Large intestine (tissue), 3 donors: ENCODE measurements at regions not wholly inside any gene's neighbourhood (a gene's known extent, or its start where the extent isn't known, plus 50 kb on each side); places are given as distances from the start of the nearest gene placed in this dataset.

Experiments
- DNase-seq, 2 donors: peaks; one replicate each; pipeline versions ENCODE4 v3.0.0 to v3.0.0-alpha.2; 2013
- H3K27ac ChIP-seq: one replicate; pipeline ENCODE4 v1.5.1; 2013; ENCODE audit warnings: low read length
- H3K27me3 ChIP-seq: 2 replicates; pipeline ENCODE4 v1.6.1; 2013; ENCODE audit warnings: low read length; ENCODE audit not compliant: control insufficient read depth, insufficient read depth
- H3K36me3 ChIP-seq: 2 replicates; pipeline ENCODE4 v1.6.1; 2013; ENCODE audit warnings: low read length; ENCODE audit not compliant: control insufficient read depth, insufficient read depth
- H3K4me1 ChIP-seq: one replicate; pipeline ENCODE4 v1.6.1; 2013; ENCODE audit warnings: low read length; ENCODE audit not compliant: control insufficient read depth, insufficient read depth
- H3K4me3 ChIP-seq: one replicate; pipeline ENCODE4 v1.5.1; 2013; ENCODE audit warnings: low read length
- H3K9me3 ChIP-seq: one replicate; pipeline ENCODE4 v1.6.1; 2013; ENCODE audit warnings: mild to moderate bottlenecking, low read depth, low read length, moderate library complexity; ENCODE audit not compliant: control insufficient read depth
- WGBS: methylation state at CpG from one replicate; pipeline ENCODE4 v1.1.5; 2013; ENCODE audit warnings: low lambda C conversion rate; ENCODE audit not compliant: insufficient coverage; 5-methylcytosine and 5-hydroxymethylcytosine counted together

DNA sequence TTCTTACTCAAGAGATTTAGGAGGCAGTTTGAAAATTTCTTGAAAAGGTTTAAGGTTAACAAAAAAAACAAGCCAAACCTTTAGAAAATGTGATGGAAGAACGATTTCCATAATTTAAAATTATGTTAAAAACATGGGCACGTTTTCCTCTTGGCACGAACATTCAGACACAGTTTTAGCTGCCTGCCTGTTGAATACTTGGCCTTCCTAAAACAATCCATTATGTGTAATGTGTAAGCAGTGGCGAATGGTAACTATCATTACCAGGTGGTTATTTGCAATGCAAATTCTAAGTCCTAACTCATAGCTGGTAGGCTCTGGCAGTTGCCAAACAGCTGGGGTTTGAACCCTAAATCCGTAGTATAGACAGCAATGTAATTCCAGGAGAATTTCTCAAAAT lies 1425.7 kb upstream of the SLC10A2 start:
- Histone ChIP-seq H3K36me3 (no peaks in the 10 kb centered on the region), H3K4me3 (no peak overlapping the region), H3K27ac (no peak overlapping the region), H3K27me3 (no peaks in the 10 kb centered on the region), H3K9me3 (no peaks in the 10 kb centered on the region), H3K4me1 (no peaks in the 10 kb centered on the region)
- WGBS = 82% methylated on average over 3 of the region's 5 CpGs
- no peak for DNase-seq

DNA sequence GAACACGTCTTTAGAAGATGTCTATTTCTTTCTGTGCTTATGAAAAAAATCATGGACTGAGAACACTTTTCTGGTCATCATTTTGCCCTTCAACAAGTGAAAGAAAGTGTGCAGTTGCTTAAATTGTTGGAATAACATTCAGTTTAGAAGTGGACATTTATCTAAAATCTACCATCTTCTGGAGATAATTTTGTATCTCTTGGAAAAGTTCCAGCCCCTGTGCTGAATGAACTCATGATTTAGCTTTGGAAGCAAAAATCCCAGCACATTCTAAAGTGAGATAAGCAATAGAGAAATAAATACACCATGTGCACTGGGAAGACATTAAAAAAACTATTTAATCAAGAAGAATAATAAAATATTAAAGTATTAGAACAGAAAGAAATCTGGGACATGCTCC lies 1420.8 kb upstream of the SLC10A2 start:
- Histone ChIP-seq H3K27me3 (no peaks in the 10 kb centered on the region), H3K4me3 (no peak overlapping the region), H3K4me1 (no peaks in the 10 kb centered on the region), H3K36me3 (no peaks in the 10 kb centered on the region), H3K27ac (no peak overlapping the region), H3K9me3 (no peaks in the 10 kb centered on the region)
- no peak for DNase-seq
- no CpG with 5 or more reads among the region's 1 CpG for WGBS

DNA sequence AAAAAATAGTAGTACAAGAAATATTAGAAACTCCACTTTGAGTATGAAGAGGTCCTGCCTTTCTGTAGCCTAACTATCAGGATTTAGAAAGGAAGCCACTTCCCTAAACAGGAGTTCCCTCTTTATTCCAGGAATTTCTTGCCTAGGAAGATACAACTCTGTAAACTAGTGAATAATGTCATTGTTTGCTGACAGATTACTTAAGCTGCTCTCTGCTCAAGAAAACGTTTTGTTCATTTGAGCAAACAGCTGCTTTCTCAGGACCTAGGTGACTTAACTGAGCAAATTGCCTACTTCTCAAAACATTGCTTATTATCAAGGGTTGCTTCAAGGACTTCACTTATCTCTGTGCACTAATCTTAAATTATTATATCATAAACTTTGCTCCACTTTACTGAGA lies 1419.4 kb upstream of the SLC10A2 start:
- no peak overlapping the region for H3K4me3 ChIP-seq
- DNase-seq = no peak
- no CpG with 5 or more reads among the region's 1 CpG for WGBS
- H3K9me3 ChIP-seq = no peaks in the 10 kb centered on the region
- H3K27me3 ChIP-seq = no peaks in the 10 kb centered on the region
- H3K36me3 ChIP-seq = no peaks in the 10 kb centered on the region
- H3K27ac ChIP-seq = no peak overlapping the region
- no peaks in the 10 kb centered on the region for H3K4me1 ChIP-seq

DNA sequence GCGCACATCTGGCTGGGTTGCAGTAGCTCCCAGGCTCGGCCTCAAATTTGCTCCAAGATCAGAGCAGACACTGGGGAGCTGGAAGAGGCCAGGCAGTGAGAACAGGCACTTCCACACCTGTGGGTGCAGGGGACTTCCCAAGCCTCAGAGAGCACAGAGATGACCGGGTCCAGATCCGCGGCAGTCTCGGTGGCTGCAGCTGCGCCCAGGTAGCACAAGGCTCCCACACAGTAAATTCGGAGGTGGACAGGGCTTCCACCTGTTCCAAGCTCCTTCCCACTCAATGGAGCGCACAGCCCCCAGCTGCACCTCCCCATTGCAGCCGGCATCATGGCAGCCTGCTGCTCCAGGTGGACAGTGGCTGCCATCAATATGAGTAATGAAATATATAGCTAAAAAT lies 1417.4 kb upstream of the SLC10A2 start:
- Histone ChIP-seq H3K9me3 (no peaks in the 10 kb centered on the region), H3K4me1 (no peaks in the 10 kb centered on the region), H3K4me3 (no peak overlapping the region), H3K27me3 (no peaks in the 10 kb centered on the region), H3K27ac (no peak overlapping the region), H3K36me3 (no peaks in the 10 kb centered on the region)
- no peak for DNase-seq
- no CpG with 5 or more reads among the region's 10 CpGs for WGBS

DNA sequence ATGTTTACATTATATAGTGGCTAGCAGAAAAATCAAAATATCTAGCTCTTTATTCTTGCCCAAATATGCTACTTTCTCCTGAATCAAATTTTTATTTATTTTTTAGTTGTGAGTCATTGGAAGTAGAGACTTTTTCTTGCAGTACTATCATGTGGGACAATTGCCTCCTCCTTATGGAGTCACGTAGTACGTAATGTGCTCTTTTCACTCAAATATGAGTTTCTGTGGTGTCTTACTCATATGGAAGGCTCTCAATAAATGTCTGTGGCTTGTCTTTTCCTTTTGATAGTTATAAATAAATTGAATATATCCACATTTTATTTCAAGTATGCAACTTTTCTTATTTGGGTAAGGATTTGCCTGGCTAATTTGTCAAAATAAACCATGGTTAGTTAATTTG lies 1411.0 kb upstream of the SLC10A2 start:
- no peaks in the 10 kb centered on the region for H3K9me3 ChIP-seq
- H3K4me1 ChIP-seq = no peaks in the 10 kb centered on the region
- no peak overlapping the region for H3K4me3 ChIP-seq
- no peak for DNase-seq
- no peaks in the 10 kb centered on the region for H3K27me3 ChIP-seq
- WGBS = no CpG with 5 or more reads among the region's 2 CpGs
- no peaks in the 10 kb centered on the region for H3K36me3 ChIP-seq
- H3K27ac ChIP-seq = no peak overlapping the region

DNA sequence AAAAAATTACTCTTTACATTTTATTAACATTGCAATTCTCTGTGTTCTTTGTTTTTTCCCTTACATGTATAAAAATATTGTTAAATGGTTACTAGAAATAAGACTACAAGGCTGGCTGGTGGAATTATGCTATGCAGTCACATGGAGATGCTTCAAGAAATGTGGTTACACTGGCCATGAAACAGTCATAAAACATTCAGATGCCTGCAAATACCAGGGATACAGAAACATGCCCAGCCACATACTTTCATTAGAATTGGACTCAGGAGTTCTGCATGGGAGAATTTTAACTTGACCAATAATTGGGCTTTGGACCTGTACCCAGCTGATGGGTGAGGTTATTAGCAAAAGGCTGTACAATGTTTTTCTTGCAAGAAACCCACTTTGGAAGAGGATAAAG lies 1407.7 kb upstream of the SLC10A2 start:
- no peaks in the 10 kb centered on the region for H3K9me3 ChIP-seq
- no peaks in the 10 kb centered on the region for H3K4me1 ChIP-seq
- H3K27me3 ChIP-seq = no peaks in the 10 kb centered on the region
- H3K4me3 ChIP-seq = no peak overlapping the region
- H3K27ac ChIP-seq = no peak overlapping the region
- no peaks in the 10 kb centered on the region for H3K36me3 ChIP-seq
- no peak for DNase-seq

DNA sequence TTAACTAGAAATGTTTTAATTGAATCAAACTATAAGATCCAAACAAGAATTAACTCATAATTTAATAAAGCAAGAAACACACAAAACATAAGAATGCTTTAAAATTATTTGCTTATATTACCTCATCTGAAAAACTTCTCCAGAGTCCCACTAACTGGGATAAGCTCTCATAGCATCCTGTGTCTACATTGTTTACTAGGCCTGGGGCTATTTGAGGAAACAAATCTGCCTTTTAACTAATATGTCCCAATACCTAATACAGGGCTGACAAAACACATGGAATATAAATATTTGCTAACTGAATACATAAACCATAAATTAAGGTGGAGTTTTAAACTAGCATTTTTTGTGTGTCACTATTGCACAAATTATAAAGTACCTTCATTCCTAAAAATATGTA lies 1399.8 kb upstream of the SLC10A2 start:
- no peak for DNase-seq
- H3K4me1 ChIP-seq = no peaks in the 10 kb centered on the region
- no peaks in the 10 kb centered on the region for H3K27me3 ChIP-seq
- no peak overlapping the region for H3K4me3 ChIP-seq
- H3K36me3 ChIP-seq = no peaks in the 10 kb centered on the region
- no peak overlapping the region for H3K27ac ChIP-seq
- no peaks in the 10 kb centered on the region for H3K9me3 ChIP-seq

DNA sequence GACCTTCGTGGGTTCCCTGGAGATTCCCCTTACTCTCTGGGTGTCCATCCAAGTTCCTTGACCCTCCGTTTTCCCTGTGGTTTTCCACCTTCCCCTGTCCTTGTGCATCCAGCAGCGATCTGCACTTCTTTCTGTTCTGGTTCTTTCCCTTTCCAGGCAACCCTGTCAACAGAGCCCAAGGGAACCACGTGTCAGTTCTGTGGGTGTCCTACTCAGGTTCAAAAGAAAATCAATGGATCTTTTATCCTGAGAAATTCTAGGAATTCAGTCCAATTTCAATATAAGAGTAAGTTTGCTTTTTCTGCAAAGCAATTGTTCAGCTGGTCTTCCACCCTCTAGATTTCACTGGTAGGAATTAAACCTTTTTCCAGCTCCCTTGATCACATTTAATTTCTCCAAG lies 1394.8 kb upstream of the SLC10A2 start:
- no peak overlapping the region for H3K4me3 ChIP-seq
- H3K4me1 ChIP-seq = no peaks in the 10 kb centered on the region
- H3K36me3 ChIP-seq = no peaks in the 10 kb centered on the region
- WGBS = no CpG with 5 or more reads among the region's 4 CpGs
- H3K27me3 ChIP-seq = no peaks in the 10 kb centered on the region
- H3K9me3 ChIP-seq = no peaks in the 10 kb centered on the region
- no peak overlapping the region for H3K27ac ChIP-seq
- no peak for DNase-seq

DNA sequence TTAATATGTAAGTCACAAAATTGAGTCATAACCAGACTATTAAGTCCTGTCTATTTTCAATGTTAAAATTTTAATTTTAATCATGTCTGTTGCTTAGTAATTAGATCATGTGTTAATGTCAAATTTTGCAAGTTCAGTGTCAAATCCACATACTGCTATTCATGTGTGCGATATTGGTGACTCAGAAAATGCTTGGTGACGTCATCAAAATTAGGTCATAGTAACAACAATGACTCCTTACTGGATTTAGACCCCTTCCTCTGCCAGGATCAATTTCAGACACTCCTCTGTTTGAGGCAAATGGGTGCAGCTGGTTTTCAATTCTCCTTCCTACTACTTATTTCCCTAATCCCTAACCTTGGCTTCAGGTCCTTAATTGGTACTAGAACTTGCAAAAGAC lies 1394.3 kb upstream of the SLC10A2 start:
- no peaks in the 10 kb centered on the region for H3K4me1 ChIP-seq
- no peaks in the 10 kb centered on the region for H3K9me3 ChIP-seq
- no peak for DNase-seq
- no CpG with 5 or more reads among the region's 2 CpGs for WGBS
- H3K4me3 ChIP-seq = no peak overlapping the region
- no peaks in the 10 kb centered on the region for H3K36me3 ChIP-seq
- no peaks in the 10 kb centered on the region for H3K27me3 ChIP-seq
- no peak overlapping the region for H3K27ac ChIP-seq

DNA sequence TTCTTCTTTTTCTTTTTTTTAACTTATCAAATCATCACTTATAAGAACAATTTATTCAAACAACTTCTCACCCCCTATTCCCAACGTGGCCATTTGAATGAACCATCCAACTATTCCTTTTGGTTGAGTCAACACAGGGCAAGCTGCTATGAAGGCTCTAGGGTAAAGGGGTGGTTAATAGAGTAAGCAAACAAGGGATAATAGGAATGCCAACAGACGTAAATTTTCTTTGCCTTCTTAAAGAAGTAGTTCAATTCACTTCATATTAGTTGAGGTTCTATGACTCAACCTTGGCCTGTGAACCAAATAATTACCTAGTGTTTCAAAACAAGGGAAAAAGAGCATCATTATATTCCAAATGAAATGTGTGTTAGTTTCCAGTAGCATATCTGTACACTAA lies 1383.8 kb upstream of the SLC10A2 start:
- no peak for DNase-seq
- H3K27ac ChIP-seq = no peak overlapping the region
- WGBS = 100% methylated on average over 1 of the region's 2 CpGs
- H3K4me3 ChIP-seq = no peak overlapping the region
- H3K9me3 ChIP-seq = no peaks in the 10 kb centered on the region
- H3K36me3 ChIP-seq = no peaks in the 10 kb centered on the region
- no peaks in the 10 kb centered on the region for H3K27me3 ChIP-seq
- no peaks in the 10 kb centered on the region for H3K4me1 ChIP-seq

DNA sequence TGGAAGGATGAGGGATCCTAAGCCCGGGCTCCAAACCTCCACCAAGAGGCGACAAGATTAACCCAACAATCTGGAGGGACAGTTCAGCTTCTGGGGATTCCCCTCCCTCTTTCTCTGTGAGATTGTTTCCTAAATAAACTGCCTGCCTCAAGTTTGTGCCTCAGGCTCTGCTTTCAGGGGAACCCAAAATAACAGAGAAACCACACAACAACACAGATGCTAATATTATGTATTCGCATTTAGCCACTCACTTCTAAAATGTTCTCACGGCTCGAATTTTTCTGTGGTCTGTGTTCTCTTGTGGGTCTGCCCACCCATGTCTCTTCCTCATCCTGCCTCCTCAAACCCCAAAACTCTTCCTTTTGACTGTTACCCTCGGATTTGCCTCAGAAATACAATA lies 1381.1 kb upstream of the SLC10A2 start:
- no peak for DNase-seq
- Histone ChIP-seq H3K4me1 (no peaks in the 10 kb centered on the region), H3K4me3 (no peak overlapping the region), H3K9me3 (no peaks in the 10 kb centered on the region), H3K36me3 (no peaks in the 10 kb centered on the region), H3K27me3 (no peaks in the 10 kb centered on the region), H3K27ac (no peak overlapping the region)
- 80% methylated on average over 3 of the region's 6 CpGs for WGBS
